ENCODE measurements at regions not wholly inside any gene's neighbourhood (a gene's known extent, or its start where the extent isn't known, plus 50 kb on each side); places are given as distances from the start of the nearest gene placed in this dataset.
A peak's percentile ranks its signal among the peaks of the same experiment; 100 is the strongest.

- FAIRE-seq = peak; percentile 50
- DNase-seq (ENCODE audit: extremely low spot score, insufficient read length, low read depth) = no peak
These were observed 896.7 kb upstream of the MAP3K7 start for GRCh38 chr6:91483415-91484105.

GRCh38 chr6:91482498-91482897 lies 895.6 kb upstream of the MAP3K7 start:
- DNase-seq (ENCODE audit: extremely low spot score, insufficient read length, low read depth) (no peak), FAIRE-seq (peak; percentile 59)

- DNase-seq (ENCODE audit: extremely low spot score, insufficient read length, low read depth) = no peak
- no peak for FAIRE-seq
These were observed 893.5 kb upstream of the MAP3K7 start for GRCh38 chr6:91480402-91480801.

DNA sequence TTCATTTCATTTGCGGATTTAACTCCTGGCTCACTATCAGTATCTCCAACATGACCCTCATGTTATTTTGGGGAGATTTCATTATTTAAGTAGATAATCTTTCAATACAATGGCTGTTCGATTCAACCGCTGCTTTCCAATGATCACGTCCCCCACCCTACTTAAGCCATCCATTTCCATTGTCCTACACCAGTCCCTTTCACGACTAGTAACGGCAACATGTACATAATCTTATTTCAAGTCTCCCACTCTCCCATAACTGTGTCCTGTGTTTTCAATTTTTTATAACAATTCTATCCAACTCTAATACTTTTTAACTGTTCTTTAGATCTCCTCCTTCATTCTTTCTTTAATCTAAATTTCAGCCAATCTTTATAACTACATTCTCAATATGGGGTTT lies 890.8 kb upstream of the MAP3K7 start:
- no peak for DNase-seq (ENCODE audit: extremely low spot score, insufficient read length, low read depth)
- no peak for FAIRE-seq

GRCh38 chr6:91476000-91476399 lies 889.1 kb upstream of the MAP3K7 start:
- DNase-seq (ENCODE audit: extremely low spot score, insufficient read length, low read depth) (no peak), FAIRE-seq (no peak)

DNA sequence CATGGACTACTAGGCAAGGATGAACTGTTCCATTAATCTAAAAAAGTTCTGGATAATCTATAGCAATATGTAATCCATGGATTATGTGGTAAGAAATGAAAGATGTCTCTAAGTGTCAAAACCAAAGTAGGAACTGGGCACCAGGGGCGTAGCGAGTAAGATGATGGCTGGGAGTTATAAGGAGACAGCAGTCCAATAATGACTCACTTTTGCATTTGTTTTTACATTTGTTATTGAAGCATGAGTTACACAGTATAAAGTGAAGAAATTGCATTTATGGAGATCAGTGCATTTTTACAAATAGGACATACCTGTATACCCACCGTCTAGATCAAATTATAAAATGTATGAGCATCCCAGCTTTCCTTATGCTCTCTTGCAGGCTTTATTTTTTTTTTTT lies 878.5 kb upstream of the MAP3K7 start:
- FAIRE-seq = no peak
- no peak for DNase-seq (ENCODE audit: extremely low spot score, insufficient read length, low read depth)

- DNase-seq (ENCODE audit: extremely low spot score, insufficient read length, low read depth) = no peak
These were observed 877.8 kb upstream of the MAP3K7 start for GRCh38 chr6:91464718-91465117.

GRCh38 chr6:91464201-91464600 lies 877.3 kb upstream of the MAP3K7 start:
- DNase-seq (ENCODE audit: extremely low spot score, insufficient read length, low read depth) (no peak), FAIRE-seq (peak; percentile 12)

More at GRCh38 chr6:91464718-91465117, 877.8 kb upstream of the MAP3K7 start:
- no peak for FAIRE-seq

- FAIRE-seq = no peak
- no peak for DNase-seq (ENCODE audit: extremely low spot score, insufficient read length, low read depth)
These were observed 875.4 kb upstream of the MAP3K7 start for GRCh38 chr6:91462241-91462640.

GRCh38 chr6:91453224-91453878 lies 866.5 kb upstream of the MAP3K7 start:
- no peak for FAIRE-seq
- DNase-seq (ENCODE audit: extremely low spot score, insufficient read length, low read depth) = no peak

DNA sequence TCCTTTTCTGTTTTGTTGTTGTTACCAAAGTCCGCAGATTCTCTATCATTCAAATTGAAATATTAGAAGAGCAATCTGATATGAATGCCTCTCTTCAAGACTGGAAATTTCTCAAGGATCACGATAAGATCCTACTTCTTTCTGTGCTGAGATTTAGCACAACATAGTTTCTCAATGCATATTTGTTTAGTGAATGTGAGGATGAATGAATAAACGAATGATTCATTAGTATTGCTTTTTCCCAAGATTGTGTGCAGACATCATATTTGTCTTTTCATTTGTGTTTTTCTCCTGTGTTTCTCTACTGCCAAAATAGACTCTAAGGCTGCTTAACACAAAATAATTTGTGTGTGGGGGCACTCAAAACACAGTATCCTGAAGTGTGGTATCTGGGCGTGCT lies 862.7 kb upstream of the MAP3K7 start:
- DNase-seq (ENCODE audit: extremely low spot score, insufficient read length, low read depth) = no peak
- FAIRE-seq = no peak

DNA sequence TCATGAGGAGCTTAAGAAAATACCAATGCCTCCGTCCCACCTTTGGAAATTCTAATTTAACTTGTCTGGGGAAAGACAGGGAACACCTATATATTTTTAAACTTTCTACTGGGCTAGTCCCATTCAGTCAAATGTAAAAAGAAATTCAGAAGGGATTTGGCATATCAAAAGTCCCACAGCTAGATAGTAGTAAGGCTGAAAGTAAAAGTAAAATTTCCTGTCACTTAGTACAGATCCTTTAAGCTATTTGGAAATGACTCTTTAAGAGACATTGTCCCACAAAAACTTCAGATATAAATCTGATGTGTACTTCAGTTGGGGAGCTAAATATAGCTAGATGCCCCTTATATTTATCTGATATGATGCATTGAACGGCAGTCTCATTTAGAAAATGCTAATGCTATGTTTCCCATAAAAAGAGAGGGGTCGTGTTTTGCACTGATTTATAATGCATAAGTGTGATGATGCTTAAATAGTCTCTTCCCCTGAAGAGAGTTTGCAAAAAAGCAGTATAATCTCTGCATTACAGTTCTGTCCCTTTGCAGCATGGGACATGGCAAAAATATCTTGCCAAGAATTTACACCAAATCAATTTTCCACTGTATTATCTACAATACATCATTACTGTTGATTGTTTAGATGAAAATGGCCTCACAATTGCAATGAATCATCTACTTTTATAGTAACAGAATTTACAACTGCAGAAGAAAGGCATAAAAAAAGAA lies 860.8 kb upstream of the MAP3K7 start:
- FAIRE-seq (no peak), DNase-seq (ENCODE audit: extremely low spot score, insufficient read length, low read depth) (no peak)

DNA sequence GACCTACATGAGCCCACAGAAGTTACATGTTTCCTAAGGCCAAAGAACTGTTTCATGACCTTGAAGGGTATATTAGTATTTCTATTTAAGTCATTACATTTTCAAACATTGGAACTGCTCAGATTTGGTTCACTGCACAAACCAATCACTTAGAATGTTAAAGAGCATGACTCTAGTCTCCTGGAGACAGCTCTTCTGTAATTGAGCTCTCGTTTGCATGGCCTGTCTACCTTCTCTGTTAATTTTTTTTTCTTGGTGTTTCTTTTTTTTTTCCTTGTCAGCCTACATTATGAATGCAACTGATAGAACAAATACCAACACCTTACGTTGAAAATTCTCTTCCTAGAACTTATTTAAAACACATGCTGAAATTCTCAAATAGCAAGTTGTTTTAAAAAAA lies 860.2 kb upstream of the MAP3K7 start:
- DNase-seq (ENCODE audit: extremely low spot score, insufficient read length, low read depth) = no peak
- no peak for FAIRE-seq

- DNase-seq (ENCODE audit: extremely low spot score, insufficient read length, low read depth) (no peak), FAIRE-seq (no peak)
These were observed 856.5 kb upstream of the MAP3K7 start for GRCh38 chr6:91443405-91443804.

GRCh38 chr6:91442342-91442741 lies 855.5 kb upstream of the MAP3K7 start:
- DNase-seq (ENCODE audit: extremely low spot score, insufficient read length, low read depth) (no peak), FAIRE-seq (peak; percentile 46)

DNA sequence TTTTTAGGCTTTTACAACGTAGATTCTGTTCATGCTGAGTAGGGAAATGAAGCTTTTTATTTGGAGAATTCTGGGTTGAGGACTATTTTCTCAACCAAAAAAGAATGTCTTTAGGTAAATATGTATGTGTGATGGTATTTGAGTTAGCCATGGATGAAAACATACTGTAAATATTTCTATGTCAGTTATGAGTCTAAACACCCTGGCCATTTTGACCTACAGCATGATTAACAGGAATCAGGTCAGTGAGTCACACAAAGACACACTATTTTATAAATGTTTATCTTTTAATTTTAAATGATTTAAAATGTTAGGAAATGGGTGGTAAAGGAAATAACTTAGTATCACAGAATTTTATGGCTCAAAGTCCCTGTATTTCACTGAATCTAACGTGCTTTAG lies 851.7 kb upstream of the MAP3K7 start:
- no peak for DNase-seq (ENCODE audit: extremely low spot score, insufficient read length, low read depth)

GRCh38 chr6:91437315-91437729 lies 850.5 kb upstream of the MAP3K7 start:
- DNase-seq (ENCODE audit: extremely low spot score, insufficient read length, low read depth) = no peak
- no peak for FAIRE-seq

More for the DNA sequence above, 851.7 kb upstream of the MAP3K7 start:
- FAIRE-seq = no peak

DNA sequence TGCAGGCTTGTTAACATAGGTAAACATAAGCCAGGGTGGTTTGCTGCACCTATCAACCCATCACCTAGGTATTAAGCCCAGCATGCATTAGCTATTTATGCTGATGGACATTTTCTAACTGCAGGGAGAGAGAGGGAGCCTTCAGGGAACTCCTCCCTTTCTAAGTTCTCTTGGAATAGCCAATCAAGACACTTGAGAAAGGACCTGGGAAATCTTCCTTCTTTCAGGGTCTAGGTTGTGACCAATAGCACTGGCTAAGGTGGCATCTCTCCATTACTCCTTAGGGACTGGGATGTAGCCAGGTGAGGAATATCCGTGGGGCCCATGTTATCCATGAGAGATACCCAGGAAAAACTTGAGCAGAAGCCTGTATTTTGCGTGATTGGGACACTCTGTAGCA lies 849.6 kb upstream of the MAP3K7 start:
- FAIRE-seq = no peak
- DNase-seq (ENCODE audit: extremely low spot score, insufficient read length, low read depth) = no peak

DNA sequence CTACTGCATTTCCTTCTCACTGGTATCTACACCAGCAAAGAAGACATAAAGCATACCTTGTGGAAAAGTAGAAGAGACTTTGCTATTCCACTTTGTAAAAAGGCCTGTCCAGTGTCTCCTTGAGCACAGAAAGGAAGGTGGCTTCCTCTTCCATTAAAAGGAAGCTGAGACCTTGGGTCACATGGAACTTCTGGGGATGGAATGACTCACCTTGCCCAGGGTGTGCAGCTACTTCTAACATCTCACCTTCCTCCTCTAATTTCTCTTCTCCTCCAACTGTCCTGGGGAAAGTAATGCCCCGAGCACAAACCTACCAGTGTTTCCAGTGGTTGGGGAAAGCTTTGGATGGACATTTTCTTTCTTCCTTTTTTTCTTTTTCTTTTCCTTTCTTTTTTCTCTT lies 848.8 kb upstream of the MAP3K7 start:
- DNase-seq (ENCODE audit: extremely low spot score, insufficient read length, low read depth) (no peak), FAIRE-seq (no peak)

GRCh38 chr6:91434576-91434975 lies 847.7 kb upstream of the MAP3K7 start:
- FAIRE-seq (no peak), DNase-seq (ENCODE audit: extremely low spot score, insufficient read length, low read depth) (no peak)

All from GM18507 (cell line).